IMR-90 (cell line): ENCODE measurements at regions not wholly inside any gene's neighbourhood (a gene's known extent, or its start where the extent isn't known, plus 50 kb on each side); places are given as distances from the start of the nearest gene placed in this dataset.

Experiments
- ATAC-seq: fragments of 200-7000 bp; cut with Tn5 transposase; 2 replicates; pipeline ENCODE4 v1.9.1; 2020; ENCODE audit warnings: low read depth, mild to moderate bottlenecking, moderate library complexity
- BruUV-seq: library from RNA; stranded (reverse); fragments of 400-500 nt; replicated peaks from 2 replicates; lab custom pipeline; 2021; lab: Mats Ljungman, UMichigan
- CTCF ChIA-PET: fragments of 300-600 bp; formaldehyde crosslinking; extraction: SDS; loops from one replicate; lab custom pipeline; 2021; ENCODE audit warnings: antibody characterized with exemption; lab: Yijun Ruan, JAX
- POLR2A ChIA-PET: fragments of 300-600 bp; sonication (Branson Sonifier 250); formaldehyde crosslinking; loops from one replicate; lab custom pipeline; 2022; ENCODE audit warnings: antibody characterized with exemption; ENCODE audit not compliant: unreplicated experiment; lab: Charles Lee
- DNase-seq: peaks from one replicate; pipeline ENCODE4 v3.0.0; 2013
- H2AFZ ChIP-seq: replicated peaks from 2 replicates; pipeline ENCODE3; 2013; ENCODE audit warnings: low read length, mild to moderate bottlenecking; ENCODE audit not compliant: poor library complexity
- H2AK5ac ChIP-seq: 2 replicates; pipeline ENCODE4 v1.6.1; 2013; ENCODE audit warnings: low read depth, low read length, inconsistent platforms
- H2AK9ac ChIP-seq: replicated peaks from 2 replicates; pipeline ENCODE3; 2013; ENCODE audit warnings: mild to moderate bottlenecking, low read depth, low read length, moderate library complexity; ENCODE audit not compliant: poor library complexity
- H2BK120ac ChIP-seq: 2 replicates; pipeline ENCODE4 v1.6.1; 2013; ENCODE audit warnings: low read depth, low read length, inconsistent platforms
- H2BK15ac ChIP-seq: 3 replicates; pipeline ENCODE4 v1.6.1; 2013; ENCODE audit warnings: low read depth, low read length, inconsistent platforms
- H2BK20ac ChIP-seq: 2 replicates; pipeline ENCODE4 v1.6.1; 2013; ENCODE audit warnings: low read depth, mild to moderate bottlenecking, inconsistent platforms, low read length, moderate library complexity
- H2BK5ac ChIP-seq: 2 replicates; pipeline ENCODE4 v1.6.1; 2013; ENCODE audit warnings: mild to moderate bottlenecking, low read depth, low read length, inconsistent platforms; ENCODE audit not compliant: poor library complexity, severe bottlenecking
- H3K14ac ChIP-seq: replicated peaks from 2 replicates; pipeline ENCODE4 v1.6.1; 2013; ENCODE audit warnings: low read depth, low read length, inconsistent platforms
- H3K18ac ChIP-seq: 2 replicates; pipeline ENCODE4 v1.6.1; 2013; ENCODE audit warnings: low read depth, low read length, control low read depth
- H3K23ac ChIP-seq: 2 replicates; pipeline ENCODE4 v1.6.1; 2013; ENCODE audit warnings: low read depth, low read length, inconsistent platforms
- H3K27ac ChIP-seq: 2 replicates; pipeline ENCODE4 v1.5.1; 2013; ENCODE audit warnings: mild to moderate bottlenecking, control low read depth, low read length; ENCODE audit not compliant: insufficient read depth
- H3K27me3 ChIP-seq: 2 replicates; pipeline ENCODE4 v1.6.1; 2013; ENCODE audit warnings: low read length; ENCODE audit not compliant: control insufficient read depth, insufficient read depth
- H3K36me3 ChIP-seq: 2 replicates; pipeline ENCODE4 v1.6.1; 2013; ENCODE audit warnings: low read length, mixed read lengths; ENCODE audit not compliant: control insufficient read depth, insufficient read depth
- H3K4ac ChIP-seq: 2 replicates; pipeline ENCODE4 v1.6.1; 2013; ENCODE audit warnings: low read depth, low read length, inconsistent platforms
- H3K4me1 ChIP-seq: 2 replicates; pipeline ENCODE4 v1.6.1; 2013; ENCODE audit warnings: low read length, mixed read lengths; ENCODE audit not compliant: control insufficient read depth, insufficient read depth
- H3K4me2 ChIP-seq: 2 replicates; pipeline ENCODE4 v1.6.1; 2013; ENCODE audit warnings: low read depth, mild to moderate bottlenecking, control low read depth, low read length, moderate library complexity
- H3K4me3 ChIP-seq: 2 replicates; pipeline ENCODE4 v1.5.1; 2013; ENCODE audit warnings: low read depth, mild to moderate bottlenecking, control low read depth, low read length, moderate library complexity; ENCODE audit not compliant: insufficient read depth
- H3K56ac ChIP-seq: 2 replicates; pipeline ENCODE4 v1.6.1; 2013; ENCODE audit warnings: low read length, inconsistent platforms; ENCODE audit not compliant: insufficient read depth; ENCODE audit errors: extremely low read depth
- H3K79me1 ChIP-seq, 2 experiments: 2 replicates each; pipeline ENCODE4 v1.6.1; 2013; ENCODE audit warnings: low read length in 2 of 2, inconsistent platforms in 1 of 2, low read depth in 1 of 2
- H3K9ac ChIP-seq: 2 replicates; pipeline ENCODE4 v1.6.1; 2013; ENCODE audit warnings: low read depth, low read length, control low read depth
- H3K9me1 ChIP-seq: 2 replicates; pipeline ENCODE4 v1.6.1; 2013; ENCODE audit warnings: low read length, inconsistent platforms; ENCODE audit not compliant: insufficient read depth
- H3K9me3 ChIP-seq: 2 replicates; pipeline ENCODE4 v1.6.1; 2013; ENCODE audit warnings: low read length; ENCODE audit not compliant: control insufficient read depth, insufficient read depth
- H4K20me1 ChIP-seq: 2 replicates; pipeline ENCODE4 v1.6.1; 2013; ENCODE audit warnings: low read length, inconsistent platforms; ENCODE audit not compliant: insufficient read depth
- H4K5ac ChIP-seq: 2 replicates; pipeline ENCODE4 v1.6.1; 2013; ENCODE audit warnings: mild to moderate bottlenecking, low read depth, low read length, control low read depth
- H4K8ac ChIP-seq, 2 experiments: 2 replicates each; pipeline ENCODE4 v1.6.1; 2013; ENCODE audit warnings: low read depth in 2 of 2, low read length in 2 of 2, control low read depth in 1 of 2, inconsistent platforms in 1 of 2
- H4K91ac ChIP-seq: 2 replicates; pipeline ENCODE4 v1.6.1; 2013; ENCODE audit warnings: low read depth, low read length, inconsistent platforms; ENCODE audit not compliant: insufficient read depth
- BHLHE40 ChIP-seq: fragments of 150-350 bp; IDR thresholded peaks from 2 replicates; pipeline ENCODE4 v1.6.1; 2016; ENCODE audit warnings: mild to moderate bottlenecking, low read depth, low read length
- CEBPB ChIP-seq: IDR thresholded peaks from 2 replicates; pipeline ENCODE4 v1.6.1; 2012; ENCODE audit warnings: low read depth, low read length, improper control_type of control experiment
- CHD1 ChIP-seq: IDR thresholded peaks from 2 replicates; pipeline ENCODE4 v1.6.1; 2012; ENCODE audit warnings: low read depth, low read length, improper control_type of control experiment
- CTCF ChIP-seq: conservative IDR thresholded peaks from 2 replicates; pipeline ENCODE4 v1.5.1; 2012; ENCODE audit warnings: mild to moderate bottlenecking, low read depth, low read length, improper control_type of control experiment
- ELK1 ChIP-seq: fragments of 150-350 bp; IDR thresholded peaks from 2 replicates; pipeline ENCODE4 v1.6.1; 2016; ENCODE audit warnings: low read depth, mild to moderate bottlenecking, low read length, moderate library complexity, borderline replicate concordance
- FOS ChIP-seq: fragments of 150-350 bp; IDR thresholded peaks from 2 replicates; pipeline ENCODE4 v1.6.1; 2016; ENCODE audit warnings: low read depth, low read length
- MAFK ChIP-seq: IDR thresholded peaks from 2 replicates; pipeline ENCODE4 v1.6.1; 2012; ENCODE audit warnings: low read depth, low read length, improper control_type of control experiment
- MAZ ChIP-seq: IDR thresholded peaks from 2 replicates; pipeline ENCODE4 v1.6.1; 2012; ENCODE audit warnings: low read depth, mild to moderate bottlenecking, low read length, improper control_type of control experiment, moderate library complexity, borderline replicate concordance
- MXI1 ChIP-seq: IDR thresholded peaks from 2 replicates; pipeline ENCODE4 v1.6.1; 2012; ENCODE audit warnings: low read depth, mild to moderate bottlenecking, low read length, moderate library complexity, borderline replicate concordance
- NFE2L2 ChIP-seq: fragments of 150-350 bp; IDR thresholded peaks from 2 replicates; pipeline ENCODE4 v1.6.1; 2016; ENCODE audit warnings: low read depth, mild to moderate bottlenecking, low read length
- POLR2A ChIP-seq: IDR thresholded peaks from 2 replicates; pipeline ENCODE4 v1.6.1; 2012; ENCODE audit warnings: mild to moderate bottlenecking, low read depth, low read length
- RAD21 ChIP-seq: IDR thresholded peaks from 2 replicates; pipeline ENCODE4 v1.6.1; 2012; ENCODE audit warnings: low read length, improper control_type of control experiment
- RCOR1 ChIP-seq: IDR thresholded peaks from 2 replicates; pipeline ENCODE4 v1.6.1; 2012; ENCODE audit warnings: mild to moderate bottlenecking, low read length, improper control_type of control experiment; ENCODE audit not compliant: insufficient replicate concordance
- RFX5 ChIP-seq: IDR thresholded peaks from 2 replicates; pipeline ENCODE4 v1.8.0; 2012; ENCODE audit warnings: low read depth, mild to moderate bottlenecking, low read length, moderate library complexity
- SMC3 ChIP-seq: fragments of 150-350 bp; IDR thresholded peaks from 2 replicates; pipeline ENCODE4 v1.6.1; 2016; ENCODE audit warnings: low read depth, mild to moderate bottlenecking, antibody characterized with exemption, low read length, moderate library complexity
- USF2 ChIP-seq: fragments of 150-350 bp; IDR thresholded peaks from 2 replicates; pipeline ENCODE4 v1.6.1; 2017; ENCODE audit warnings: mild to moderate bottlenecking, antibody characterized with exemption, low read length, low read depth
- WGBS, 2 experiments: methylation state at CpG; one replicate each; pipeline versions ENCODE4 v1.1.5 to v1.1.7; 2013; ENCODE audit warnings: missing lambda C conversion rate in 2 of 2; ENCODE audit not compliant: insufficient read length in 1 of 2; ENCODE audit errors: extremely low coverage in 2 of 2; 5-methylcytosine and 5-hydroxymethylcytosine counted together
- dilution Hi-C: fragments of 300-500 bp; cut with HindIII; formaldehyde crosslinking; loops from one replicate; pipeline ENCODE4 v1.14.3; 2018; ENCODE audit warnings: low sequenced_read_pairs; ENCODE audit not compliant: unreplicated experiment
- in situ Hi-C: fragments of 300-500 bp; cut with MboI; formaldehyde crosslinking; loops from 3 replicates; pipeline ENCODE4 v1.14.3; 2019; ENCODE audit warnings: low sequenced_read_pairs, inconsistent platforms, mixed read lengths
- intact Hi-C: fragments of 100-400 bp; cut with micrococcal nuclease; formaldehyde crosslinking; loops from 2 replicates; pipeline ENCODE4 v1.10.0; 2022

- Histone ChIP-seq H3K18ac (no peak overlapping the region), H3K56ac (no peak overlapping the region), H2AK5ac (no peak overlapping the region), H4K91ac (no peak overlapping the region), H2BK15ac (no peak overlapping the region), H3K27me3 (peaks cover 5% of the 10 kb centered on the region), H3K9me3 (no peaks in the 10 kb centered on the region), H2BK20ac (no peak overlapping the region), H3K4me2 (no peak overlapping the region), H2BK5ac (no peak overlapping the region), H3K27ac (no peak overlapping the region), H3K4me1 (no peaks in the 10 kb centered on the region), H2BK120ac (no peak overlapping the region), H3K4me3 (no peak overlapping the region), H3K14ac (no peak overlapping the region), H2AFZ (no peak overlapping the region), H4K20me1 (no peaks in the 10 kb centered on the region), H3K9me1 (no peaks in the 10 kb centered on the region), H4K8ac (no peak overlapping the region), H3K4ac (no peak overlapping the region), H3K9ac (no peak overlapping the region), H3K36me3 (no peaks in the 10 kb centered on the region), H2AK9ac (no peak overlapping the region), H3K79me1 (no peaks in the 10 kb centered on the region), H3K23ac (no peak overlapping the region), H4K5ac (no peak overlapping the region)
- CTCF ChIA-PET: interaction anchor here (0.6 kb wide), 1 partner anchor 176 kb away, joined by 3 read pairs; no protein-coding TSS in a partner anchor
- ATAC-seq (no peak), DNase-seq (no peak)
- POLR2A ChIA-PET: no interaction called here
- WGBS, 2 experiments: 31% methylated on average over 3 of the region's 4 CpGs; no CpG with 5 or more reads in 1 of the 2 experiments
- TF ChIP-seq USF2 (no peak), POLR2A (no peak), NFE2L2 (no peak), MXI1 (no peak), SMC3 (no peak), CHD1 (no peak), RAD21 (no peak), CTCF (no peak), RCOR1 (no peak), MAFK (no peak), CEBPB (no peak), ELK1 (no peak), FOS (no peak), RFX5 (no peak), BHLHE40 (no peak), MAZ (no peak)
- no TSS peak for BruUV-seq
- dilution Hi-C loops (no loop called here), intact Hi-C loops (no loop called here), in situ Hi-C loops (loop anchor here (10.0 kb wide), 2 partner anchors 244 to 434 kb away; no protein-coding TSS in a partner anchor)
Measured at GRCh38 chr15:25939122-25939521, 76.0 kb upstream of the ATP10A start.
